GM18505 (cell line): ENCODE measurements at regions not wholly inside any gene's neighbourhood (a gene's known extent, or its start where the extent isn't known, plus 50 kb on each side); places are given as distances from the start of the nearest gene placed in this dataset.
"Not testable (repeated sequence)": the region's sequence is repeated elsewhere in the genome, so short reads cannot be mapped to it uniquely, and the experiment has no call there.

ENCODE experiments used
- ATAC-seq: cut with Tn5 transposase; IDR thresholded peaks from one replicate; pipeline ENCODE4 v1.9.1; 2021; ENCODE audit not compliant: unreplicated experiment
- POLR2A ChIP-seq: IDR thresholded peaks from 4 replicates; pipeline ENCODE4 v1.6.1; 2011; ENCODE audit warnings: borderline replicate concordance; ENCODE audit not compliant: insufficient read depth, insufficient read length; ENCODE audit errors: extremely low read depth

GRCh38 chr14:54010981-54011380 lies 54.4 kb upstream of the BMP4 start:
- ATAC-seq = no peak
- no peak for TF ChIP-seq POLR2A

DNA sequence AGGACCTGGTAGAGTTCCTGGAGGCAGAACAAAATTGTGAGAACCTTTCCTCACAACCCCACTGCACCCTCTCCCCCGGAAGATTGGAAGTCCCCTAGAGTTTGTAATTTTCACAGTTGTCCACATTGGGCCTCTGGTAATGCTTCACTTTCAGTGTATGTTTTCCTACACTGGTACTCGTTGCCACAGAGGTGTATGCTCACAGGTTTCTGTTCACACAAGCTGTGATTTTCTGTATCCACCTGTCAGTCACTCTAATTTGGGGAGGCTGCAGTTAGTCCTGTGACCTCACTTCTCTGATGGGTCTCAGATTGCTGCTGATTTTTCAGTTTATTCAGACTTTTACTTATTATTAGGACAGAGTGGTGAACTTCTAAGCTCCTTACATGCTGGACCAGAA lies 66.4 kb upstream of the BMP4 start:
- ATAC-seq = no peak
- TF ChIP-seq POLR2A = no peak

DNA sequence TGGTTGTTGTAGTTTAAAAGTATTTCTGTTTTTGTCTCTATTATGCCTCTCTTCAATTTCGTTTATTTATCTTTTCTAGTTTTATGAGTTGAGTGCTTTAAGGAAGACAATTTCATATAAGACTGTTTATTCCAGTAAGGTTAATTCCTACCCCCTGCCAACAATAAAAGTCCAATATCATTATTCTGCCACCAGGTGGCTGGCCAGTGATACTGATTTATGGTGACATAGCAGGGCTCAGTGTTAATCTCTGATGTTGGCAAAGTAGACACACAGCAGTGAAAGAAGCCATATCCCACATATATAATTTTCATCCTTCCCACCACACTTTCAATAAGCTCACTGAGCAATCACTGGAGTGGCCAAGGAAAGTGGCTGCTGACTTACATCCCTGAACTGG lies 69.0 kb upstream of the BMP4 start:
- no peak for ATAC-seq
- TF ChIP-seq POLR2A = no peak

DNA sequence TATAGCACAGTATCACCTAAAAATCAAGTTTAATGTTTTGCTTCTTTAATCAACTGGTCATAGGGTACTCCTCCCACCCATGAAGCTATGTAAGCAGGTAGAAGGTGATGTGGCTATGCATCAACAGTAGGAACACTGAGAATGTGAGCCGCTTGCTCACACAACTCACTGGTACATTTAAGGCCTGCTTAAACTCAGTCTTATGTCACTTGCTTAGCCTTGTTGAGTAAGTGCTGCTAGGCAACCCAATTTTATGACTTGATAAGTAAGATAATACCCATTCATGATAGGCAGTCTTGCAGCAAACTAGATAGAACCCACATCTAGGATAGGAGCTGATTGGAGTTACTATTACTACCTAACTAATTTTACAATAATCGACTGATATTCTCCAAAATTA lies 70.0 kb upstream of the BMP4 start:
- no peak for ATAC-seq
- TF ChIP-seq POLR2A = no peak

DNA sequence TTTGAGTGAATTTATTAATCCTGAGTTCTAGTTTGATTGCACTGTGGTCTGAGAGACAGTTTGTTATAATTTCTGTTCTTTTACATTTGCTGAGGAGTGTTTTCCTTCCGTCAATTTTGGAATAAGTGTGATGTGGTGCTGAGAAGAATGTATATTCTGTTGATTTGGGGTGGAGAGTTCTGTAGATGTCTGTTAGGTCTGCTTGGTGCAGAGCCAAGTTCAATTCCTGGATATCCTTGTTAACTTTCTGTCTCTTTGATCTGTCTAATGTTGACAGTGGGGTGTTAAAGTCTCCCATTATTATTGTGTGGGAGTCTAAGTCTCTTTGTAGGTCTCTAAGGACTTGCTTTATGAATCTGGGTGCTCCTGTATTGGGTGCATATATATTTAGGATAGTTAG lies 74.4 kb upstream of the BMP4 start:
- ATAC-seq = not testable (repeated sequence)

- ATAC-seq = not testable (repeated sequence)
These were observed 76.7 kb upstream of the BMP4 start for GRCh38 chr14:54033285-54033684.

DNA sequence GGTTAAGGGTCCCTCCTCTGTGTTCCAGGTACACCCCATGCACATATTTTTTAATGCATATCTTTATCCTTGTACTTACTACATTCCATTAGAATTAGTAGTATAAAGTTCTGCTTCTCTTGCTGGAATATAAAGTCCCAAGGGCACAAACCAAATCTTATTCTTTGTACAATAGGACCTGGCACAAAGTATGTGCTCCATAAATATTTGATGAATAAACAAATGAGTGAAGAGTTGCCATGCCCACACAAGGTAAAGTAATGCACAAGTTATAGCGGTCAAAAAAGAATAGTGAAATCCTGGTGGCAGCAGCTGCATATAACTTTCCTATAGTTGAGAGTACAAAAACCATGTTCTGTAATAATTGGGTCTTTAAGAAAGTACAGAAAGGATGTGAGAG lies 82.1 kb upstream of the BMP4 start:
- TF ChIP-seq POLR2A = no peak
- ATAC-seq = no peak

GRCh38 chr14:54039311-54039710 lies 82.7 kb upstream of the BMP4 start:
- no peak for ATAC-seq
- TF ChIP-seq POLR2A = no peak

DNA sequence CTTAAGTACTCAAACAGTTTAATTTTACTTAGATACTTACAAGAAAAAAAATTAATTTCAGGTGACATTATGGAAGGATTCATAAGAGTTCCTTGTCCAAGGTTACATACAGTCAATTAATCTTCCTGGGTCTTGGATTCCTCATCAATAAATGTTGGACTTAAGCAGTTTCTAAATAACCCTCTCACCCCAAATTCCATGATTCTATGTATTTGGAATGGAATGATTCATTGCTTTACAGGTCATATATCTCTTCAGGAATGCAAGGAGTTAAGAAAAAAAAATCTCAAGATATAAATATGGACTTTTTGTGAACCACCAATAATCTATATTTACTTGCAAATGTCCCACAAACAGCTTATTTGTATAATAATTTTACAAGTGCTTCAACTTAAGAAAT lies 84.2 kb upstream of the BMP4 start:
- no peak for ATAC-seq
- no peak for TF ChIP-seq POLR2A

- no peak for TF ChIP-seq POLR2A
- no peak for ATAC-seq
These were observed 89.6 kb upstream of the BMP4 start for GRCh38 chr14:54046250-54046649.

DNA sequence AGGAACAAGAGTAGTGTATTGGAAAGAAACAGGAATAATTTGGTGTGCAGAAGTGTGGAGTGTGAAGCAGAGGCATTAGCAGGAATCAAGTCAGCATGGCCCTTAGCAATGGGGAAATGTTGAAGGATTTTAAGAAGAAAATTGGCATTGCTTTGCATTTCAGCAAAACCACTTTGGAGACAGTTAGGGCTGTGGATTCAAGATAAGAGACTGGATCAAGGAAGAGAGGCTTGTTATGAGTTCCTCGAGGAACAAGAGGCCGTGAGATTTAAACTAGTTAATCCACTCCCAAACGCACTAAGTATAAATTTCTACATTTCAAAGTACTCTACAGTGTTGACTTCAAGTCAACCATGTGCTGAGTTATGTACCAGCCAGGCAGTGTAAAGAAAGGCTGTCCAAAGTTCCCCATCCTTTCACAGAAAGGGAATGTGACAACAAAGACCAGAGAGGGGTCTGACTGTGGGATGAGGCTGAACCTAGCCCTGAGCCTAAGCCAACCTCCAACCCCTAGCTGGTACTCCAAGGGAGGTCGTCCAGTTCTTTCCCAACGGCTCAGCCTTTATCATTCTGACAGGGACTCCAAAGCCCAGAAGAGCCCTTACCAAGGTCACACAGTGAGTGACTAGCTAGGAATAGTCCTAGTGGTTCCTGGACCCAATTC lies 91.2 kb upstream of the BMP4 start:
- no peak for ATAC-seq
- no peak for TF ChIP-seq POLR2A

GRCh38 chr14:54048311-54048710 lies 91.7 kb upstream of the BMP4 start:
- TF ChIP-seq POLR2A = no peak
- no peak for ATAC-seq

DNA sequence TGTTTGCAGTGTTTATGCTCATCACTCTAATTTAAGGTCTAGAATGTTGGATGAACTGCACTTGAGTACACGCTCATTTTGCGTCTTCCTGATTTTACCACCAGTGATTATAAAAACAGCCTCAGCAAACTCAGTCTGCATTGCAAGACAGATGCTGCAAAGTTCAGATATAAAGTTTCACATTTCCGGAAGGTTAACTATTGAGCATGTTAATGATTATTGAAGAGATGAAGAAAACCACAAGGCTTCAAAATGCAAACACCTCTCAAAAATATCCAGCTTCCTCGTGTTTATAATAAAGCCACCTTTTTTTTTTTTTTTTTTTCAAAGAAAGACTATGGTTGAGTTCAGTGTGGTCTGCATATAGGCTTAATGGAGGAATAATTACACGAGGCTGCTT lies 92.1 kb upstream of the BMP4 start:
- no peak for ATAC-seq
- no peak for TF ChIP-seq POLR2A

DNA sequence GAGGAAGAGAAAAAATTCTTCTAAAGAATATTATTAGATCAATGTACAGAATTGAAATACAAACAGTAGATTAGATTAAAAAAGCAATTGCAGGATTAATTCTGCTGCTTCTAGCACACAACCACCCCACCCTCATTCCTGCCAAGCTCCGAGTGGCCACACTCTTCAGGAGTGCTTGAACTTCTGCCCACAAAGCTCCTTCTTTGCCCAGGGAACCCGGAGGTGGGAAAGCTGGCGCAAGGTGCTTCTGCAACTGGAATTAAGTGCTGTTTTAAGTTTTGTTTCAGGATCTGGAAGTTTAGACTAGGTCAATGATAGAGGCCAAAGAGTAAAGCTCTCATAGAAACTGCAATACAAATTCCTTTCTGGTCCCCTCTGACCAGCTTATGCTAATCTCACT lies 94.1 kb upstream of the BMP4 start:
- ATAC-seq = no peak
- TF ChIP-seq POLR2A = no peak

GRCh38 chr14:54052696-54053385 lies 96.2 kb upstream of the BMP4 start:
- ATAC-seq = no peak
- no peak for TF ChIP-seq POLR2A
